NCI-H524 treated with DMSO at 0.1 percent for 48 hours (cell line): ENCODE measurements at regions not wholly inside any gene's neighbourhood (a gene's known extent, or its start where the extent isn't known, plus 50 kb on each side); places are given as distances from the start of the nearest gene placed in this dataset.

Experiments
- DNase-seq: peaks from one replicate; lab custom pipeline; 2025; lab: John Stamatoyannopoulos, UW

DNA sequence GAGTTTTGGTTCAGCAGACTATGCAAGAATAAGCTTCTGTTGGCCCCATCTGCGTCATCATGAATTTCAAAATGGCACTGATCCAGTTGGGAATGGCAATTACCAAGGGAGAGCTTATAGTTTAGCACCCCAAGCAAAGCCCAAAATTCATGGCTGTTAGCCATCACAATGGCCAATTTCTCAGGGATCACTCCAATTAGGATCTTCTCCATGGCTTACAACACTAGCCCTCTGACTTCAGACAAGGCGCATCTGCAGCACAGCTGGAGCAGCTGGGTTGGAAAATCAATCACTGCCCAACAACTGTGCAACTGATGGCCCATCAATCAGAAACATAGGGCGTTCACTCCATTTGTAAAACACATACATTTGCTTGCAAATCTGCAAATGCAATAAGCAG is 273.6 kb downstream of the SRBD1 start:
- DNase-seq = no peak

DNA sequence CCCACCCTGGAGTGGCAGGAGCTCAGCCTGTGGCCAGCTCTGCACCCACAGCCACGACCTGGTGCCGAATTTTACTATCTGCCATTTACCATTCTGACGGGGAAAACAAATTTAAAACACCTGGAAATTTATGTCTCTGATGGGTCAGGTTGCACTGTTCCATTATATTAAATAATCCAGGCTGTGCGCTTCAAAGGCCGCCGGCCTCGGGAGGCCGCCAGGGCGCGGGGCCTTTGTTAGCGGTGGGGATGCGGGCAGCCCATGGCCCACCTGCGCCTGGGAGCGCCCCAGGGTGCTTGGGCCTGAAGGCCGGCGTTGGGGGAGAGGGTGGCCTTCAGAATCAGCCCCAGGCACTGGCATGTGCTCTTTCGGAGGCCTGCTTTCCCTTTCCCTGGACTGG is 276.9 kb downstream of the SRBD1 start:
- DNase-seq = no peak

DNA sequence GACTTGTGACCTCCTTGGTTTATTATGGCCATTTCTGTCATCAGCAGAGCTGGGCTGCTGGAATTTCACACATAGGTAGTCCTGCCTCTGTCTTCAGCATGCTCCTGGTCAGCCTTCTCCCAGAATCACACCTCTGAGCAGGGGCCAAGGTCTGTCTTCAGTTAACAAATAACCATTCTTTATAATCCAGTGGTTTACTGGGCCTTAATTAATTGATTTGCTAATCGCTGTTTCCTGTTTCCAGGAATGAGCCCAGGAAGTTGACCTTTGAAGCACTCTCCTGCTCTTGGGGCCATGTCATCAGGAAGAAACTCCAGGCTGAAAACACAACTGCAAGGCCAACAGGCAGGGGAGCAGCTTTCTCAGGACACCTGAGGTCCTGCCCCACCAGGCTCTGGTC is 278.5 kb downstream of the SRBD1 start:
- DNase-seq = no peak

DNA sequence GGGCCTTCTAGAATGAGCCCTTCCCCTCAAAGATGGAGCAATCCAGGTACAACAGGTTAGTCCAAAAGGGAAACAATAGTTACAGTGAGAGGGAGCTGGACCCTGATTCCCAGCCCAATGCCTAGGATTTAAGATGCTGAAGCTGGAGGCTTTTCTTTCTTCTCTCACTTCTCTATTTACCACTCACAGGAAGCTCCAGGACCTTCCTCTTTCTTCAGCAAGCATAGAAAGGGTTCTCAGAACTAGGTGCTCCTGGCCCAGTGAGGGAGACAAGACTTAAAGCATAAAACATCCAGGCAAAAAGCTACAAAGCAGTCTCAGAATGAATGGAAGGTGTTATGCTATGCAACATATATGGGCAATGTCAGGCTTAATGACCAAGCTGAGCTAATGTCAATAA is 279.0 kb downstream of the SRBD1 start:
- no peak for DNase-seq

DNA sequence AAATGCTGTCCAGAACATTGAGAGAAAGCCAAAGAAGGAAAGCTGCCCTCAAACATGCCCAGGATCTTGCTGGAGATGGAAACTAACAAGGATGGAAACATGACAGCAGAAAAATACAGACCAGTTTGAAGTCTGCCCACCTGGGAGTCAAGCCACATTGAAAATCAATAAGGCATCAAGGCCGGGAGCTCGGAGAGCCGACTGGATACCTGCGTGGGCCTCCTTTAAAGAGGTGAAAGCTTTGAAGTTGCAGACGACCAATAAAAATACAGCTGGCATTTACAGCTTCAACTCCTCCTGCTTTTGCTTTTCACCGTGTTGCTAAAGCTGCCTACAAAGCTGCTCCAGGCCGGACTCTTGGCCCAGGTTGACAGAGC is 279.7 kb downstream of the SRBD1 start:
- DNase-seq = no peak

DNA sequence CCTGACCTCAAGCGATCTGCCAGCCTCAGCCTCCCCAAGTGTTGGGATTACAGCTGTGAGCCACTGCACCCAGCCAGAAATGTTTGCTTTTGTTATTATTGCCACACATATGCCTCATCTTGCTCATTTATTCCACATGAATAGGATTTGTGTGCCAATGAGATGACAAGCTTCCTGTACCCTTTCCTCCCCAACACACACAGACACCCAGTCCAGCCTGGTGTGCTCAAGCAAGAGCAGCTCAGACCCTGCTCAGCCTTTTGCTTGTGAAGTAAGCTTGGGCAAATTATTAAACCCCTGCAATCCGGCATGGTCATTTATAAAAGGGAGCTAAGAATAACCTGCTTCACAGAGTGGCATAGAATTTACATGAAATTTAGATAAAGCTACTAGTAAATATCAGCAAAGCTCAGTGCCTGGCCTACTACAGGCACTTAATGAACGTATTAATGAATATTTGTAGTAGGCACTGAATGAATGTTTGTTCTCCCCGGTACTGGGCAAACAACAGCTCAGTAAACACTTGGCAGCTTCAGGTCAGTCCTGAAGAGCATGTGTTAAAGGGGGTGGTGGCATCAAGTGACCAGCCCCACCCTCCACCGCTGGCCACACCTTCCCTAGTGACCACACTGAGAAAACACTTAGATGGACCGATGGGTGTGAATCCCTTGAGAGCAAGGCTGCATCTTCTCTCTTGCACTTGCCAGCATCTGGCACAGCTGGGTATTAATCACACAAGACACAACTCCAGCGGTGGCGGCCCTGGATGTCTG is 280.2 kb downstream of the SRBD1 start:
- DNase-seq = no peak

DNA sequence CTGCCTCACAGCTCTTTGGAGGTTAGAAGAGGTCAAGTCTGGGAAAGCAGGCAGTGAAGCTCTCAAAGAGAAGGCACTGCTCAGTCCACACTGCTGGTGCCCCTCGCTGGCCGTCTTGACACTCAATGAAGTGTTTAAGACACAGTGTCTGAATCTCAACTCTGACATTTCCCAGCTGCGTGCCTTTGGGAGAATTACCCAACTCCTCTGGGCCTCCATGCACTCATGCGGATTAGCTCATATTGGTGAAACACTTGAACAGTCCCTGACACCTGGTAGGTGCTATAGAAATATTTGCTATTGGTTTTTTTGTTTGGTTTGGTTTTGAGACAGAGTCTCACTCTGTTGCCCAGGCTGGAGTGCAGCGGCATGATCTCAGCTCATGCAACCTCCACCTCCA is 281.0 kb downstream of the SRBD1 start:
- DNase-seq = no peak

DNA sequence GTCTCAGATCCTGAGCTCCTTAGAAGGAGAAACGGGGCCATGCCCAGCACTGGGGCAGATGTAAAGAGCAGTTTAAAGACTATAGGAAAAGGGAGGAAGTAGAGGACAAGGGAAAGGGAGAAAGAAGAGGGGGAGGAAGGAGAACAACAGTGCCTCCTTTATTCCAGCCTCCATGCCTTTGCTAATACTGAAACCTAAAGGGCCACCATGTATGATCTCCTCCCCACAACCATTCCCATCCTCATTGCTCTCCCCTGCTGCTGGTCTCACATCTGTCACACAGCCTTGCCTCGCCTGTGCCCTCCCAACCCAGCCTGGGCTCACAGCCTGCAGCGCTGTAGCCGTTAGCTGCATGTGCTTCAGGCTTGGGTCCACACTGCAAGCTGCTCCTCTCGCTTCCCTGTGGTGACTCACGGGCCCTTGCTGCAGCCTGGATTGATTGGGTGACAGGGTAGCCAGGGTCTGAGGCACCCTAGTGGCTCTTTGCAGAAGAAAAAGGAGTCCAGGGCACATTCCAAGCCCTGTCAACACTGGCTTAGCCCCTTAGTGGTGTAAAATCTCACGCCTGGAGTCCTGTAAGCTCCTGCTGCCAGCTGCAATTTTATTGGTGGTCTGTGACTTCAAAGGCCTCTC is 281.9 kb downstream of the SRBD1 start:
- DNase-seq = no peak

DNA sequence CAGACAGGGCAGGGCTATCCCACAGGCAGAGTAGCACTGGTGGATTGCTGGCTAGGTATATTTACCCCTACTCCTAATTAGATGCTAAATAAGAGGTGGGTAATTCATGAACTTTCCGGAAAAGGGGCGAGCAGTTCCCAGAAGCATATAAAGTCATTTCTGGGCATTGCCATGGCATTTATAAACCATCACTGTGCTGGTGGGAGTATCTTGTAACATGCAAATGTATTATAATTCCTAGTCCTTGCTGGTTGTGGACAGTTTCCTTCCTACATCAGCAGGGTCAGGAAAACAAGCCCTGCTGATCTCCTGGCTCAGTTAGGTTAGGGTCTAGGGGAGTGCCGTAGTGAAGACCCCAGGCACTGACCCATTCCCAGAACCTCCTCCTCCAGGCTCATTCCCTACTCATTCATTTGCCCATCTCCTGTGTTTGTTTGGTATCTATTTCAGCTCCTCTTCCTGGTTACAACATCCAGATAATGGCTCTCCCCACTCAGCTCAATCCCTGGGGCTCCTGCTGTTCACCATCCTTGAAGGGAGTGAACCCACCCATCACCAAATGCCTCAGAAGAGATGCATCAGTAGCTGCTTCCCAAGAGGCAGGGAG is 282.7 kb downstream of the SRBD1 start:
- DNase-seq = no peak

DNA sequence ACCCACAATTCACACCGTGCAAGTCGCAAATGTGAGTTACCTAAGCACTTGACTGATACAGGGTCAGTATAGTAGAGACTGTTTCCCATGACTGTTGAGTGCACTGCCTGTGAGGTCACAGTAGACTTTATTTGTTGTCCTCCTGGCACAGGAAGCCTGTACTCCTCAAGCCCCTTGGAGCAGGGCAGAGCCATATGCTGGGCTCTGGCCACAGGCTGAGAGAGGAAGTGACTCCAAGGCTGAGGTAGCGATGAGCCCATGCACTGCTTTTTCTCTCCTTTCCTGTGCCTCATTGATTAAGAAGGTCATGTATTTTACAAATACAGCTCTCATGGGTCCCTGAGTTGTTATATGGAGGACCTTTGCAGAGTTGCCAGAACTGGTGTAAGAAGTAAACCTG is 287.7 kb downstream of the SRBD1 start:
- no peak for DNase-seq

DNA sequence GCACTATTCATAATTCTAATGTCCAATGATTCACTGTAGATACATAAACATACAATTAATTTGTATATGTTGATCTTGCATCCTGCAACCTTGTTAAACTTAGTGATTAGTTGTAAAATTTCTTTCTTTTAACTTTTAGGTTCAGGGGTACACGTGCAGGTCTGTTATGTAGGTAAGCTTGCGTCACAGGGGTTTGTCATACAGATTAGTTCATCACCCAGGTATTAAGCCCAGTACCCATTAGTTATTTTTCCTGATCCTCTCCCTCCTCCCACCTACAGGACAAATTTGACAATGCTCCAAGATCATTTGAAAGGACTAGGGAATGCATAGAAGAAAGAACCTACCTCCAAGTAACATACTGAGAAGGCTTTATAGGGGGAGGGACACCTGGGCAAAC is 290.1 kb downstream of the SRBD1 start:
- no peak for DNase-seq

DNA sequence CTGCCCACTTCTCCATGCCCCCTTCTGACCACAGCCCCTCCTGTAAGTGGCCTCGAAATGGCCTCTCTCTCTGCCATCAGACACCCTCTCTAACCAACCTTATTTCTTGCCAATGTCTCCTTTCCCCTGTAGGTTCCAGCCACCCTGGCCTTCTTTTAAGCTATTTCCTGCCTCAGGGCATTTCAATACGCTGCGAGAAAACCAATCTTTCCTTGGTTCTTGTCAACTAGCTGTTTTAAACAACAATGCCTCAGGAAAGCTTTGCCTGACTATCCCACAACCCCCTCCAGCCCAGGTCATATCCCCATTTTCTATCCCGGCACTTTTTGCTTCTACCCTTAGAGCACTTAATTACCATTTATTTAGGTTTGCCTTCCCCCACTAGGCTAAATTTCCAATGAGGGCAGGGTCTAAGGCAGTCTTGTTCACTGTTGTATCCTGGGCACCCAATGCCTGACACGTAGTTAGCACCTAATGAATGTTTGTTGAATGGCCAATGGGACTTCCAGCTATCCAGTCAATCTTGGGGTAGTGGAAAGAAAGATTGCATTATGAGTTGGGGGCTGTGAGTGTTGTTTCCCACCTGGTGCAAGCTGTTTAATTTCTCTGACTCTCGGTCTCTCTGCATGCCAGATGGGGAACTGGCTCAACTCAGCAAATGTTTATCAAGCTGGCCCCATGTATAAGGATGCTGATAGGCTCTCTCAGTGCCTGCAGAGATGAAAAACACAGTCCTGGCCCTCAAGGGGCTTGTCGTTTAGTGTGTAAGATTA is 291.2 kb downstream of the SRBD1 start:
- no peak for DNase-seq

DNA sequence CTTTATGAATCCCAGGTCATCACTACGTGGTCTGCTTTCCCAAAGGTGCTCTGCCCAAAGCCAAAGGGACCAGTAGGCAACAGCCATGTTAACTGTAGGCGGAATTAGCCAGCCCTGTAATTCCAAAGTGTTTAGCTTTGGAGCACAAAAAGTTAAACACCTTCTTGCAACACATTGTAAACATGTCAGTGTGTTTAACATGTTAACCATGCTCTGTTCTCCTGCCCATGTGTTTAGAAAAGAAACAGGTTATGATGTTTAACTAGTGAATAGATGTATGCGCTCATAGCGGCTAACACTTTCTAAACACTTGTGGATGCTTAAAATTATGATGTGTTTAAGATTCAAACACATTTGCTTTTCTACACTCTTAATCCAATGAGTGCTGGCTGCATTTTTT is 292.4 kb downstream of the SRBD1 start:
- no peak for DNase-seq

DNA sequence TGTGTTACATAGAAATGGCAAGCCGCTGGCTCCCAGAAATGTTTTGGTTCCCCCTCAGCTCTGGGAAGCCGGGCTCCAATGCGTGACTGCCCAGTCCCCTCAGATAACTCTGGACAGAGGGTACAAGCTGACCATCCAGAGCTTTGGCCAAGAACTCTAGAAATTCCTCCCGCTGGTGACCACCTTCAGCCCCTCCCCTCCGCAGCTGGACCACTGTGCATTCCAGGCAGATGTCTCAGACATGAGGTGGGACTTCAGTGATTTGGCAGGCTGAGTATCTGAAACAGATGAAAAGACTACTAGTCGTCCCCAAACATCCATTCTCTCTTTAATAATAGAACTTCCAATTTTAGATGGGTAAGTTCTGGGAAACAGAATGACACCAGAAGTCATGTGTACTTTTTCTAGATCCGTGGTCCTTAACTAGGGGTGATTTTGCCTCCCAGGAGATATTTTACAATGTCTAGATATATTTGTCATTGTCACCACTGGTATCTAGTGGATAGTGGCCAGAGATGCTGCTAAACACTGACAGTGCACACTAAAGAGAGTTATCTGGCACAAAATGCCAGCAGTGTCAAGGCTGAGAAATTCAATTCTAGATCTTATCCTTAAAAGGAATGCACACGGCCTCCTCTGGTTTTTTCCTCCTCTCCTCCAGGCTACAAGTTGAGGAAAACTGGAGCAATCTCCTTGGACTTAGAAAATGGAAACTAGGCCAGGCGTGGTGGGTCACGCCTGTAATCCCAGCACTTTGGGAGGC is 294.3 kb downstream of the SRBD1 start:
- no peak for DNase-seq

DNA sequence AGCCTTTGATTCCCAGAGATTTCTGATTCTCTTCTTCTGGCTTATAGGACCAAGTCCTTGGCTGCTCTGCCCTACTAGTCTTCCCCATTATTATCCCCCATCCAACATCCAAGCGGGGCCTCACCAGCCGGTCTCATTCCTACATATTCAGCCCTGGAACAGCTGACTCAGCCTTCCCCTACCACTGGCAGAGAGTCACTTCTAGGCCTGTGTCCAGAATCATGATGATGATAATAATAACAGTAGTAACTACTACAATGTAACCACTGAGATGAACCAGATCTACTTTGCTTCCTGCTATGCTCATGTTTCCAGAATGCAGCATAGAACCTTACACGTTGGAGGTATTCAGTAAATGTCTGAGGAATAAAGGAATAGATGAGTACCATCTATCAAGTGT is 295.2 kb downstream of the SRBD1 start:
- DNase-seq = no peak

DNA sequence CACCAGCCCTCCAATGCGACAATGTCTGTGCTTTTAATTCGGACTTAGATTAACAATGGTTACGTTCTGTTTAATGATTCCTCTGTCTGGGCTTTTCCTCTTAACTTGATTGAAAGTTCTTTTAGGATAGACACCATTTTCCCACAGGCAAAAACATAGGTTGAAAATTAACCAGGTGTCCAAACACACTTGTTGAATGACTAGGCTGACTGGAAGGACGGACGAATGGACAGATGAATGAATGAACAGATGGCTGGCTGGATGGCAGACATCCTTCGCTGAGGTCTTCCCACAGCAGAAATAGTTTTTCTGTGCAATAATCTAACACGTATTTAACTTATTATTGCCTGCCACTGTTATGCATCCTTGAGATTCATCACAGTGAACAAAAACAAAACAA is 298.8 kb downstream of the SRBD1 start:
- DNase-seq = no peak

DNA sequence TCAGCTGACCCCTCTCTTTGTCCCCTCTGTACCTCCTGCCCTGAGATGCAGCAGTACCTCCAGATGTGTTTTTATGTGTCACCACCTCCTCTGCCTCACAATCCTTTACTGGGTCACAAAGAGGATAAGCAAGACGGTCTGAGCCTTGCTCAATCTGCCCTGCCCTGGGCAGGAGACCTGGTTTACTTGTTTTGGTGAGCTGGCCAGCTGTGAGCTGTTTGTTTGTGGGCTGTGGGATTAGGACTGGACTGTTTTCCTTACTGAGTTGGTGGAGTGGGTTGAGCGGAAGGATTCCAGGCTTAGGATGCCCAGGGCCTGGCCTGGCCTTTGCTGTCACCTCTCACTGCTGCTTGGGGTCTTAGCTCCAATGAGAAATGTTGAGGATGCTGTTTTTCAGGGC is 299.5 kb downstream of the SRBD1 start:
- DNase-seq = no peak

DNA sequence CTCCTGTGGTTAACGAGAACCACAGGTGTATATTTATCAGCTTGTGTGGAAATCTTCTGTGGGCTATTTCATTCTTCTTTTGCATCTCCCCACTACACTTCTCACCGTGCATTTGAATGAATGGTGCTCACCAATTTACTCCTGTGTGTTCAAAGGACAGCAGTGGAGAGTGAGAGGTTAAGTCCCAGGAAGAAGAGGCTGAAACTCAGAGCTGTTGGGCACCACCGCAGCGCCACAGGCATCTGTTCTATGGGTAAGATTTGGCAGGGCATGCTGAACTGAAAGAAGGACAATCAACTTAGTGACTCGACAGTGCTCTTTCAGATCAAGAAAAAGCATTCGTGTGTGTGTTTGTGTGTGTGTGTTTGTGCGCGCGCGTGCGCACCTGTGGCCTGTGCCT is 297.9 kb upstream of the SIX2 start:
- DNase-seq = no peak

DNA sequence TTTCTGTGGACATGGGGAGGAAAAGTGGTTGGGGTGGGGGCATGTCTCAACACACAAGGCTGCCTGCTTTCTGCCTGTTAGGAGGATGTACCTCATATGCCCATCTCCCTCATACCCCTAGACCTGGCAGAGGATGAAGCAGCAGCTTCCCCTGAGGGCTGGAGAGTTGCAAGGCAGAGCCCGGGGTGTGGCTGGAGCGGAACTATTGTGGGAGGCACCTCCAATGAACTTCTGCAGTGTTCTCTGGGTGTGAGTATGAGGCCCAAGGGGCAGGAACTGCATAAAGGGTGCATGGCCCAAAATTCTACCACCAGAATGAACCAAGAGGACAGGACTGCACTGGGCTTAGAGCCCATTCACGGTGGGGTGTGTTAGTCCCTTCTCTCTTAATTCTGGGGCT is 296.3 kb upstream of the SIX2 start:
- DNase-seq = no peak

DNA sequence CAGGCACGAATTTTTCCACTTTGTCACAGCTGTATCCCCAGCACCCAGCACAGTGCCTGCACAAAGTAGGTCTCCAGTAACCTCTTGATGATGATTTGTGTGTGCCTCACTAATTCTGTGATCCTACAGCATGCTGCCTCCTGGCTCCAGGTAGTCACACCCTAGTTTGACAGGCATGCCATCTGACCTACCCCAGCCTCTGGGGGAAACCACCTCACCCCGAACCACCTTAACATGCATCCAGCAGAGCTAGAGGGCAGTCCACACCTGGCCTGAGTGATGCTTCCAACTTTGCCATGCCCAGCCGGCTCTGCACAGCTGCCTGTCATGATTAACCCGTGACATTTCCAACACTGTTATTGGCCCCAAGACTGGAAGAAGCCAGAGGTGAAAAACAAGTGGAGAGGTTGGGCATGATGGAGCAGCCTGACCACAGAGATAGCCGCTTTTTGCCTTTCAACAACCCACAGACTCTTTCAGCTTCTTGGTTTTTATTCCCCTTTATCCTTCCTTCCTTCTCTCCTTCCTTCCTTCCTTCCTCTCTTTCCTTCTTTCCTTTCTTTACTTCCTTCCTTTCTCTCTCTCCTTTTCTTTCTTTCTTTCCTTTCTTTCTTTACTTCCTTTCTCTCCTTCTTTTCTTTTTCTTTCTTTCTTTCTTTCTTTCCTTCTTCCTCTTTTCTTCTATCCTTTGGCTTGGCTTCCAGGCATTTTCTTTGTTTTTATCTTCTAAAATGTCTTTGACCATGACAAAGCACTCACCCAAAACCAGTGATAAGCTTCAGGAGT is 294.4 kb upstream of the SIX2 start:
- DNase-seq = no peak
